Germinal center (tissue), 1 donor: ENCODE measurements at regions not wholly inside any gene's neighbourhood (a gene's known extent, or its start where the extent isn't known, plus 50 kb on each side); places are given as distances from the start of the nearest gene placed in this dataset.

Experiments used
- DNase-seq: peaks from one replicate; pipeline ENCODE4 v3.0.0; 2012; ENCODE audit warnings: mixed read lengths, low spot score

DNA sequence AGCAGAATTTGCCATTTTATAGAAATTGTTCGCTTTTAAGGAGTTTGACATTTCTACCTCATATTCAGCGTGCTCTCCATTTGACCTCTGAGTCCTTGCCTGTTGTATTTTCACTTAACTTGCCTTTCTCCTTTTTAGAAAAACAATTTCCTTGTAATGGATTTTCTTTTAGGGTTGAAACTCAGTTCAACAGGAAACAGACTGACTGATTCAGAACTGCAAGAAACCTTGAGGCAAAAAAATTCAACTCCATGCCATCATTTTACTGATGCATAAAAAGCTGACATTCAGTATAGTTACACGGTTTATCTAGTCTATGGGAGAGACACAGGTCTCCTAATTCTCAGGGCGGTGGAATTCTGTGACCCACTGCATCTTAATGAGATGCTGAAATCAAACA is 59.8 kb downstream of the MRPS30 start:
- no peak for DNase-seq

DNA sequence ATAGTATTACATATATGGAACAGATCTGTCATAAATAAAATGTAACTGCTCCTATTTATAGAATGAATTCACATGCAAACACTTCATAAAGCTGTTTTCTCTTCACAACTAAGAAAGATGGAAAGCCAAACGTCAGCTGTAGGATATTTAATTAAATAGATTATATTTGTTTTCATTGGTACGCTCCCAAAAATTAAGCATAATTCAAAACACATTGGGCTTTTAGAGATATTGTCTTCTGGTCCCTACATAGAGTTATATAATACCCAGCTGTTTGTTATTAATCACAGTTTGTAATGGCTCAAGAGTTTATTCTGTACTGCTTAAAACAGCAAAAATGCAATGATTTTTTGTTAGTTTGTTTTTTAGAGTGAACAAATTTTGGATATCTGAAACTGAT is 61.2 kb downstream of the MRPS30 start:
- no peak for DNase-seq

DNA sequence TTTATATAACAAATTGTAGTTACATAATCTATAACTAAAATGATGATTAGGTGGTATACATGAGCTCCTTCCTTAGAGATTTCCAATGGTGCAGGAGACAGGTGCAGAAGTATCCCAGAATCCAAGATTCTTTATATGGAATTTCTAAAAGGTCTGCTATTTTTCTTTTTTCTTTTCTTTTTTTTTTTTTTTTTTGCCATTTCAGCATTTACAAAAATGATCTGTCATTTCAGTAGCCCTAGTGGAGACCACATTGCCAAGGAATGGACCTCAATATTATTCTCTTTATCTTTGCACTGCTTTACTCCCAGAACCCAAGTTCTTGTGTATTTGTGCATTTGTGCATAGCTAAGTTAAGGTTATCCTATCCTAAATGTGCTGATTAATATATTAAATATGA is 61.7 kb downstream of the MRPS30 start:
- DNase-seq, result no peak

DNA sequence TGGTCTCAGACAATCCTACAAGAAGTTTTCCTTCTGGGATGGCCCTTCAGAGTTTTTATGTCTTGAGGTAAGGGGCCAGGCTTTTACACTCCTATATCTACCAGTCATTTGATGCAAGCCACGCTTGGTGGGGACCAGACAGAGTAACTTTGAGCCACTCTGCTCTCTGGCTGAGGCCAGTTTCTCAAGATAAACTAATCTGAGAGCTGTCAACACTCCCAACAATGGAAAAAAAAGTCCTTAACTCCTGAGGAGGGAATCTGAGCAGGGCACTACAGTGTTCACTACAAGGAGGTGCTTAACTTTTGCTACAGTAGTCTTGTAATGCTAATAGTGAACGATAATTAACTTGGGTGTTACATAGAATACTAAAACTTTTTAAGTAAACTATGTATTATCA is 62.7 kb downstream of the MRPS30 start:
- DNase-seq, result no peak

DNA sequence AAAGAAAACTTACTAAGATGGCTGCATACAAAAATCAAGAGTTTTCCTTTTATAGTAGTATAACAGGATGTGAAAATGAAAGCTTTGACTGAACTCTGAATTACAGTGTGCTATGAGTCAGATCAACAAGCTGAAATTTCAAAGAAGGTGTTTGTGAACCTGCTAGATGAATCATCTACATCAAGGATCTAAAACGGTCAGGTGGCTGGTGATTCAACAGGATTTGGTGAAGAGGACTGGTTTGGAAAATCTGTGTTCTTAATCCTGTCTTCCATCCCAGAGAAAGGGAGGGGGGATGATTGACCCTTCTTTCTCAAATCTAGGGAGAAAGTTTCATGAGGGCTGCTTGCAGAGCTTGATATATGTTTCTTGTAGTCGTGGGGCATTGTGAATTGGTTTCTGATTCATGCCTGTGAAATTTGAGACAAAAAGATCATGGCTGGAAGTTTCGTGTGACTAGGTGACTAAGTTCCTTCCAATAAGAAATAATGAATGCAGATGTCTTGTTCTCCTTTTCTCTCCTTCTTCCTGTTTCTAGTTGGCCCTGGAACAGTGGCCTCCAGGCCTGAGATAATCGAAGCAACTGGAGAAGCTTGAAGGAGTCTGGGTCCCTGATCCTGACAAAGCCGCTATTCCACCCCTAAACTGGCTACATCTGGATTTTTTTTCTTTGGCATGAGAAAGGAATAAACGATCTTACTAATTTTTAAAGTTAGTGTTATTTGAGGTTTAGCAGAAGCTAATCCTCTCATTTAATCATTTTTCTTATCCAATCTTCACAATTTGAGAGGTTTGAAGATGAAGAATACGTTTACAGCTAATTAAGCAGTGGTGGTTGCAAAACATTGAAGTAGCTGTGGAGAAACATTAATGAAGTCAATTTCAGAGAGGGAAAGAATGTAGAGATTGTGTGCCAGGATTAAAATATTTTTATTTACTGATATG is 67.2 kb downstream of the MRPS30 start:
- DNase-seq, result no peak

DNA sequence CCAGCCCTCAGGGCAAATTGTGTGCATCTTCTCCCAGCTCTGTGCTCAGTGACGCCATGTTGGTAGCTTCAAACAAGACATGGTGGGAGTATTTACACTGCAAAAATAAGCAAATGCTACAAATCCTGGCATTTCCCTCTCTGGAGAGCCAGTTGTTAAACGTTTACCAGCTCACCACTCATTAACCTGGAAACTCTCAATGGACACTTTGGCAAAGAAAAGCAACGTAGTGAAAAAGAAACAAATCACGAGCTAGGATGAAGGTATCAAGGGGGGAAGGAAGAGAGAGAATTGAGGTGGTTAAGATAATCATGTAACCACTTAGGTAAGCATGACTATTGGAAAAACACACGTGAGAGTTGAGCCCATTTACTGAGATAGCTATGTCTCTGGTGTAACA is 72.5 kb downstream of the MRPS30 start:
- no peak for DNase-seq

DNA sequence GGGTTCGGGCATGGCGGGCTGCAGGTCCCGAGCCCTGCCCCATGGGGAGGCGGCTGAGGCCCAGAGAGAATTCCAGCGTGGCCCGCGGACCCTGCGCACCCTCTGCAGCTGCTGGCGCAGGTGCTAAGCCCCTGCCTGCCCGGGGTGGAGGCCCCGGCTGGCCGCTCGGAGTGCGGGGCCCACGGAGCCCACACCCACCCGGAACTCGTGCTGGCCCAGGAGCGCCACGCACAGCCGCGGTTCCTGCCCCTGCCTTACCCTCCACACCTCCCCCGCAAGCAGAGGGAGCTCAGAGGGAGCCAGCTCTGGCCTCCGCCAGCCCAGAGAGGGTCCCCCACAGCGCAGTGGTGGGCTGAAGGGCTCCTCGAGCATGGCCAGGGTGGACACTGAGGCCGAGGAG is 75.3 kb downstream of the MRPS30 start:
- DNase-seq, result no peak

DNA sequence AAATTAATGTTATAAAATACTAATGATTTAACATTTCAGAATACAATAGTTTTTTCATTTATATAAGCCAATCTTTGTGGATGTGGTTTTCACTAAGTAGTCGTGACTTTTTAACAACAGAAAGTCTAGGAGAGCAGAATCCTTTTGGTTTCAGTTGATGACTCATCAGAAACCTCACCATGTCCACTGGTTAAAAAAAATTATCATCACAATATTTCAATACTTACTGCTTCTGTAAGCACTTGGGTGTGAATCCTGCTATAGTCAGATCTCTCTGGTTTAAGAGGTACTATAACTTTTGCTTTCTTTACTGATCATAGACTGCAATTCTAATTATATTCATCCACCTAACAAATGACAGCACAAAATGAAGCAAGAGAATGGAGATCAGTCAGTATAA is 77.2 kb downstream of the MRPS30 start:
- DNase-seq, result no peak

DNA sequence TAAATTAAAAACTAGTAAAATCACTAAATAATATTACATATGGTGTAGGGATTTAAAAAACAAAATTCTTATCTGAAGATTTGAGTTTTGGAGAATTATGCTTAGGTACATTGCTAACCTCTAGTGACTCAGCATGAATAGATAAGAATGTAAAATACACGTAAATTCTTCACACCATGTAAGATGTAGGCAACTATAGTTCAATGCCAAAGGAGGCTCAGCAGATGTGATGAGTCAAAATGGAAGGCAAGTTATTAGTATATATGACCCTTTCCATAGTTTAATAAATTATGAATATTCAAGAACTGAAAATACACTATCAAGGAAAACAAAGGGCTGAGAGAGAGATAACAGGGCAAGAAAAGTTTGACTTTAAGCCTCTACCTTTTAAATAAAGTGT is 79.0 kb downstream of the MRPS30 start:
- no peak for DNase-seq

DNA sequence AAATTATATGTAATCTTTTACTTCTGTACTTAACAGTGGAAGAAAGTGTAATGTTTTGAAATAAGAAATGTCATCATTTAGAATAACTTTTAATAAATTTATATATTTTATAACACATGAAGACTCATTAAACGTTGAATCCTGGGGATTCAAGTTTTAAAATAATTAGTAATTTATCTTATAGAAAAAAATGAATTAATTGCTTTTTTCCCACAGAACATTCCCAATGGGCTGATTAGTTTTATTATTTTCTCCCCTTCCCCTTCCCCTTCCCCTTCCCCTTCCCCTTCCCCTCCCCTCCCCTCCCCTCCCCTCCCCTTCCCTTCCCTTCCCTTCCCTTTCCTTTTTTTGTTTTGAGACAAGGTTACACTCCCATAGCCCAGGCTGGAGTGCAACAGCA is 79.7 kb downstream of the MRPS30 start:
- DNase-seq, result no peak

DNA sequence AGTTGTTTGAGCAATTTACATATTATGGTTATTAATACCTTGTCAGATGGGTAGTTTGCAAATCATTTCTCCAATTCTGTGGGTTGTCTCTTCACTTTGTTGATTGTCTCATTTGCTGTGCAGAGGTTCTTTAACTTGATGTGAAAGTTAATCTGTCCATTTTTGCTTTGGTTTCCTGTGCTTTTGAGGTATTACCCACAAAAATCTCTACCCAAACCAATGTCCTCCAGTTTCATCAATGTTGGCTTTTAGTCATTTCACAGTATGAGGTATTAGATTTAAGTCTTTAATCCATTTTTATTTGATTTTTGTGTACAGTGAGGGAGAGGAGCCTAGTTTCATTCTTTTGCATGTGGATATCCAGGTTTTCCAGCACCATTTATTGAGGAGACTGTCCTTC is 82.4 kb downstream of the MRPS30 start:
- no peak for DNase-seq

DNA sequence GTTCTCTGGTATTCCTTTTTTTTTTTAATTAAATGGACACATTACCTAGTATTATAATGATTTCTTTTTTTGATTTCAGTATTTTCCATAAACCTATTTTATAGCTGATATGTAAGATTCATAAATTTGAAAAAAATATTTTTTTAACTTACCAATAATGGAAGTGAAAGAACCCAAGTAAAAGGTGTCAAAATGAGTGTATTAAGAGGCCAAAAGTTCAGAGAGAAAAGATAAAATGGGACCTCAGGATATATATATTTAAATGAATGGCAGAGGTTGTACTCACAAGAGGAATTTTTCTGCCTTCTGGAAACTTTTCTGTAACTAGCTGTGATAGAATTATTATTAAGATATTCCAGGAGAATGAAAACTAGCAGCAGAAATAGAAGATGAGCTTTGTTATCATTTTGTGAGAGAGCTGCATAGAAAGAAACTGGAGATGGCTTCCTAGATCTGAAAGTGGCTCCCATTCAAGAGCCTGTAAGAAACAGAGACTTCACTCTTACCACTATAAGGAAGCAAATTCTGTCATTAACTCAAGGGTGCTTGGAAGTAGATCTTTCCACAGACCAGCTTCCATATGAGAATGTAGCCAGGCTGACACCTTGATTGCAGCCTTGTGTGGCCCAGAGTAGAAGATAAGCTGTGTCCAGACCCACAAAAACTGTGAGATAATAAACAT is 91.7 kb downstream of the MRPS30 start:
- no peak for DNase-seq

DNA sequence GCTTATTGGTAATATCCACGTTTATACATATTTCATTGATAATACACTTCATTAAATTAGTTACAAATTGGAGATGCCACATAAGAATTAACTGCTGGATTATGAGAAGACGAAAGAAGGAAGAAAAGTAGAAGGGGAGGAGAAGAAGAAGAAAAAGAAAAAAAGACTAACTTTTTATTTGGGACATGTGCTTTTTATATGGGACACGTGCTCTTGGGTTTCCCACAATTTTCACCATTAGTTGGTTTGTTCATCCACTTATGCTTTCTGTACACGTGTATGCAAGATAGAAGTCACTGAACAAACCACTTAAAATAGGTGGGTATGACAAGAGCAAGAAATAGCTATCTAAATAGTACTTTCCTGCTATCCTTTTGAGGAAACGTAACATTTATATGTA is 98.6 kb downstream of the MRPS30 start:
- no peak for DNase-seq

DNA sequence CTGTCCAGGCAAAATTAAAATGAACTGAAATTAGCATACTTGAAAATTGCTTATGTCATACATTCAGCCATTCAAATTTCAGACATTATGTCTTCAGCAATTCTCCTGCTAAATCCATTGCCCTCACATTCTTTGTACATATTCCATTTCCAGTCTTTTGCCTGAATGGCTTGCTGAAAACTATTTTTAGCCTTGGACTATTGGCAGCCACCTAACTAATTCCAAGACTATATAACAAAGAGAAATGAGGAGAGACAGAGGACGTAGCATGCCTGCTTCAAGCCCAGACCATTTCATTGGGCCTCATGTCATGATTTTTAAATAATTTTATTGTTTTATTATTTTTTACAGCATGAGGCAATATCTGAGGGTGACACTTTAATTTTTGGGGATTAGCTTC is 100.3 kb downstream of the MRPS30 start:
- no peak for DNase-seq

DNA sequence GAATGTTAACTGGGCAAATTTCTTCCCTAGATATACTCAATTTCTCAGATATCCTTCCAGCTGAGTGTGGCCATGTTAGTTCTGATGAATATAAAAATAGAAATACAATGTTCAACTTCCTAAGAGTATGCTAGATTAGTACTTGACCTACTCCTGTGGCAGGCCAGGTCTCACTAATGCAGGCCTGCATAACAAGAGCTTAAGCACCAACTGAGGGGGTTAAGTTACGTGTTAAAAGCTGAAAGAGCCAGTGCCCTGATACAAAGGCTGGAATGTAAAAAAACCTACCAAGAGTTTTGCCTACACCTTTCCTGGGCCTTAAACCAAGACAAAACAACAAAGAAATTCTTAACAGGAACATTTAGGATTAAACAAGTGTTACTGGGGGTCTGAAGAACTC is 102.8 kb downstream of the MRPS30 start:
- no peak for DNase-seq

DNA sequence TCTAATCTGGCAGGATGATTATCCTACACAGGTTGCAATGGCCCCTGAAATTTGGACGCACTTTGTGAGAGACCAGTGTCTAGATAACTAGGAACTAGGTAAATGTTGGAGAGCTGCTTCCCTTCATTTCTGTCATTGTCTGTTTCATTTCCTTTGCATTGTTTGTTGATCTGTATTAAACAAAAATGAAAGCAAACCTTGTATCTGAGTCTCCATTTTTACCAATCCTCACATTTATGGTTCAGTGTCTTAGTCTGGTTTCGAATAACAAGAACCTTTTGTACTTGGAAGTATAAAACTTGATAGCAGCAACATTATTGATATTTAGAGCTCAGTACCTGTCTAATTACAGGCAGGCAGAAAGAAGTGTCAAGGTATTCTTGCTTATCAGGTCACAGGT is 105.5 kb downstream of the MRPS30 start:
- no peak for DNase-seq

DNA sequence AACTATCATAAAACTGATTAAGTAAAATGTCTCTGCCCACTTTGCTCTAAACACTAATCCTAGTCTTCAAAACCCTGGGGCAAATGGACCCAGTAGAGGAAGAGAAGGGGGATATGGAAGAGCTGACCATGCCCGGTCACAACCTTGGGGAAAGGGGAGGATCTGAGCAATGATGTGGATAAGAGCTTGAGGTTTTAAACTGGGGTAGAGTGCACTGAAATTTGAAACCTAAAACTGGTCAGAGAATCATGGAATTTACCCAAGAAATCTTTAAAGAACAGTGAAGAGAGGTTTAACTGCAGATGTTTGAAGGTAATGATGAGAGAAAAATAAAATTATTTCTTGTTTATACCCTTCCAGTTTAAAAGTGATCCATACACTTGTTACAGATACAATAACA is 110.8 kb downstream of the MRPS30 start:
- no peak for DNase-seq

DNA sequence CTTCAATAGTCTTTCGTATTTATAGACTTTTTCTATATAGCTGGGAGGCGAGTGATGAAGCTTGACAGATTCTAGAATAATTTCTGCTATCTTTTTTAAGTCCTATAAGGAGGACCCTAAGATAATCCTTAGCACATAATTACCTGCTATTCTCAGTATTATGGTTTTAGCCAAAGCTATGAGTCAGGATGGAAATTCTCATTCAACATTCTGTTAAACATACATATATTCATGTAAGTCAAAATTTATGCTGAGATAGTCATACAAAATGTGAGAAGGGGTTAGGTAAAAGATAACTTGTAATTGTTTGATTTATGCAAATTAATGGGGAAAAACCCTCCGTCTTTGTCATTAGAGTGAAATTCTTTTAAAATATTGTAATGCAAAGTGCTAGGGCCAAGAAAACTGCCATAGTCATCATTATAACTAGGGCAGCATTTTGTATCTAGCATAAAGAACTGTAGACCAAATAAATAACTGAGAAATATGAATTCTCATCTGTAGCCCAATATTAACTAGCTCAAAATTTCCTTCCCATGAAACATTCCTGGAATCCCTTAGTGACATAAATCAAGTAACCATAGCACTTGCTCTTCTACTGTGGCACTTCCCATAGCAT is 118.5 kb downstream of the MRPS30 start:
- DNase-seq, result no peak

DNA sequence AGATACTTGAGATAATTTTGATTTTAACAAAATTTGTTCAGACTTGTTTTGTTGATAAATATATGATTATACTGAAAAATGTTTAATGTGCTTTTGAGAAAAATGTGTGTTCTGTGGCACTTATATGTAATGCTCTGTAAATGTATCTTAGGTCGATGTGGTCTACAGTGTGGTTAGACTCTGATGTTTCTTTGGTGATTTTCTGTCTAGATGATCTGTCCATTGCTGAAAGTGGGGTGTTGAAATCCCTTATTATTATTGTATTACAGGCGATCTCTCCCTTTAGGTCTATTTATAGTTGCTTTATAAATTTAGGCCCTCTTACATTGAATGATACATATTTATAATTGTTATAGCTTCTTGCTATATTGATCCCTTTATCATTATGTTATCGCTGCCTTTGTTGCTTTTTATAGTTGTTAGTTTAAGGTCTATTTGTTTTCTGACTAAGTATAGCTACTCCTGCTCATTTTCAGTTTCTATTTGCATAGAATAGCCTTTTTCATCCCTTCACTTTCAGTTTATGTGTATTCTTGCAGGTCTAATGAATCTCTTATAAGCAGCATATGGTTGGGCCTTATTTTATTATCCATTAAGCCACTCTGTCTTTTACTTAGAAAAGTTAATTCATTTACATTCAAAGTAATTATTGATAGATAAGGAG is 124.3 kb downstream of the MRPS30 start:
- DNase-seq, result no peak

DNA sequence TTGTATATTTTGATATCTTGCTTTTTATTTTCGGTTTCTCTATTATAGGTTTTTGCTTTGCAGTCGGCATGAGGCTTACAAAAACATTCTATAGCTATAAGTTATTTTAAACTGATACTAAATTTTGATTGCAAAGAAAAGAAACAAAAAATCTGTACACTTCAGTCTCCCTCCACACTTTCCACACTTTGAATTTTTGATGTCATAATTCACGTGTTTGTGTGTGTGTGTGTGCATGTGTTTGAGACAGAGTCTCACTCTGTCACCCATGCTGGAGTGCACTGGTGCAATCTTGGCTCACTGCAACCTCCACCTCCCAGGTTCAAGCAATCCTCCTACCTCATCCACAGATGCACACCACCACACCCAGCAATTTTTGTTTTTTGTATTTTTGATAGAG is 124.9 kb downstream of the MRPS30 start:
- no peak for DNase-seq

DNA sequence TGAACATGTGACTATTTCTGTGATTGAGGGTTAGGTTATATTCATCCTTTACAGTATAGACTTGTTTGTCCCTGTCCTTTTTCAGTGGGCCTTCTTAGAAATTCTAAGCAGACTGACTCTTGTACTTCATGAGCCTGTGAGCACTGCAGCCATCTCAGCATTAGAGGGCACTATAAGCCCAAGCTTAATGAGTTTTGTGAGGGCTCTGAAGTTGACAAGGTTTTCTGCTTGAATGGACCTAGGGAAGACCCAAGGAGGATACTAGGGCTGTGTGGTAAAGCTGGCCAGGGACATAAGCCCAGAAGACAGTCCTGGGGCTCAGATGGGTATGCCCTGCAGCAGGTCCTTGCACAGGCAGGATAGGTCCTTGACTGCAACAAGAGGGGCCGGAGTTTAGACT is 126.5 kb downstream of the MRPS30 start:
- DNase-seq, result no peak

DNA sequence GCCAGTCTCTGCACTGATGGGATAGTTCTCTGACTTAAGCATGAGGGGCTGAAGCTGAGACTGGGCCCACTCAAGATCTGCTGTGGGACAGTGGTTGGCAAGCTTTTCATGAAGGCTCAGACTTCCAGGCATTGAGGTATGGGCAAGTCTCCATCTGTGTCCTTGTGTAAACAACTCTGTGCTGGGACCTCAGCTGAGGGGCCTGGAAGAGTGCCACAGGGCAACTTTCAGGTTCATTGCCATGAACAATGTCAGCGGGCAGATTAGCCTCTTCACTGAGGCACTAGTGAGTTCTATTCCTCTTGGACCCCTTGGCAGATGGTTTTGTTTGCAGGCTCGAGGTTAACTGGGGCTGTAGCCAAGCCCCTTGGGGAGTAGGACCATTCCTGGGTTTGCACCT is 127.1 kb downstream of the MRPS30 start:
- DNase-seq, result no peak

DNA sequence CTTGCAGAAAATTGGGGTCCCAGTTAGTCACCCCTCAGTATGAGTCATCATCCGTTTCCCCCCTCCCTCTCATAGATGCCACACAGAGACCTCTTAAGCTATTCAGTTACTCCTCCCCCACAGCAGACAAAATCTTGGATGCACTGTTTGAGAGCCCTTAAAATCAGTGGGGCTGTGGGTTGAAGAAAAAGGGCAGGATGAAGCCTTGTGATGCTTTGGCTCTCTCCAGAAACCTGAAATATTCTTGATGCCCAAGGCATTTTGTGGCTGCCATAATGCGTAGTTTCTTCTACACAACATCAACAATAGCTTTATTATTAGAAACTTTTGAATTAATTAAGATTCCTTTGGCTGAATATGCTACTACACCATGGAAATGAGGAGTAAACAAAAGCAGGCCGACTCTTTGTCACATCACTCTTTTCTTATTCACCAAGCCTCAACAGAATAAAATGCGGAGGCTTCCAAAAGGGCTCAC is 133.8 kb downstream of the MRPS30 start:
- DNase-seq, result no peak
